ENCODE measurements at regions not wholly inside any gene's neighbourhood (a gene's known extent, or its start where the extent isn't known, plus 50 kb on each side); places are given as distances from the start of the nearest gene placed in this dataset.

GRCh38 chr4:187942968-187943367, 52.6 kb upstream of the ZFP42 start:
- dilution Hi-C loops (cut with HindIII; ENCODE audit: low sequenced_read_pairs, unreplicated experiment) (no loop called here), in situ Hi-C loops (cut with MboI; ENCODE audit: low sequenced_read_pairs) (no loop called here), intact Hi-C loops (cut with micrococcal nuclease) (no loop called here)
- no peak for TF ChIP-seq POLR2A (IDR thresholded peaks at IDR 0.05; ENCODE audit: low read depth, low read length)
- peak; percentile 71 for TF ChIP-seq MAFK (IDR thresholded peaks at IDR 0.05; ENCODE audit: low read depth, low read length)
- CTCF ChIA-PET = no interaction called here
- Histone ChIP-seq H3K36me3 (ENCODE audit: control insufficient read depth, insufficient read depth, low read length) (no peaks in the 10 kb centered on the region), H2AK9ac (replicated peaks; ENCODE audit: low read depth, low read length, poor library complexity) (no peak overlapping the region), H2AFZ (replicated peaks; ENCODE audit: low read length, poor library complexity) (no peak overlapping the region), H2BK5ac (ENCODE audit: low read depth, low read length, poor library complexity, severe bottlenecking) (no peak overlapping the region), H2BK120ac (ENCODE audit: low read depth, low read length) (no peak overlapping the region), H3K9me1 (ENCODE audit: insufficient read depth, low read length) (no peaks in the 10 kb centered on the region), H4K8ac (ENCODE audit: low read depth in 2 of 2, low read length in 2 of 2) (no peak overlapping the region), H3K4me1 (ENCODE audit: control insufficient read depth, insufficient read depth, low read length) (no peaks in the 10 kb centered on the region), H4K20me1 (ENCODE audit: insufficient read depth, low read length) (no peaks in the 10 kb centered on the region), H2AK5ac (ENCODE audit: low read depth, low read length) (no peak overlapping the region), H3K79me1 (ENCODE audit: low read depth in 1 of 2, low read length in 2 of 2) (no peaks in the 10 kb centered on the region), H3K18ac (ENCODE audit: low read depth, low read length) (no peak overlapping the region), H2BK15ac (ENCODE audit: low read depth, low read length) (no peak overlapping the region), H3K4me2 (ENCODE audit: low read depth, low read length) (no peak overlapping the region), H3K4ac (ENCODE audit: low read depth, low read length) (no peak overlapping the region), H3K56ac (ENCODE audit: extremely low read depth, insufficient read depth, low read length) (no peak overlapping the region), H4K5ac (ENCODE audit: low read depth, low read length) (no peak overlapping the region), H3K27me3 (ENCODE audit: control insufficient read depth, insufficient read depth, low read length) (no peaks in the 10 kb centered on the region), H3K9ac (ENCODE audit: low read depth, low read length) (no peak overlapping the region), H3K9me3 (ENCODE audit: control insufficient read depth, insufficient read depth, low read length) (no peaks in the 10 kb centered on the region), H4K91ac (ENCODE audit: insufficient read depth, low read depth, low read length) (no peak overlapping the region), H3K23ac (ENCODE audit: low read depth, low read length) (no peak overlapping the region), H3K14ac (replicated peaks; ENCODE audit: low read depth, low read length) (no peak overlapping the region), H2BK20ac (ENCODE audit: low read depth, low read length) (no peak overlapping the region), H3K27ac (ENCODE audit: insufficient read depth, low read length) (no peak overlapping the region), H3K4me3 (ENCODE audit: insufficient read depth, low read depth, low read length) (no peak overlapping the region)
- ATAC-seq (ENCODE audit: low read depth) = no peak
- 83% methylated on average over 1 of the region's 6 CpGs; no CpG with 5 or more reads in 1 of the 2 experiments for WGBS, 2 experiments (ENCODE audit: extremely low coverage in 2 of 2, insufficient read length in 1 of 2)
- no TSS peak for BruUV-seq (replicated peaks)
- POLR2A ChIA-PET (ENCODE audit: unreplicated experiment) = no interaction called here
- no peak for DNase-seq
